Fibroblast of the conjunctiva (primary cell): ENCODE measurements at regions not wholly inside any gene's neighbourhood (a gene's known extent, or its start where the extent isn't known, plus 50 kb on each side); places are given as distances from the start of the nearest gene placed in this dataset.

Experiments
- DNase-seq: peaks from one replicate; pipeline ENCODE4 v3.0.0-alpha.2; 2010; ENCODE audit warnings: low read depth

GRCh38 chr9:80635065-80635464, 1054.3 kb downstream of the TLE1 start:
- DNase-seq, result no peak

GRCh38 chr9:80632041-80632440, 1057.3 kb downstream of the TLE1 start:
- no peak for DNase-seq

- no peak for DNase-seq
These were observed 1050.7 kb downstream of the TLE4 start for GRCh38 chr9:80622508-80622907.

DNA sequence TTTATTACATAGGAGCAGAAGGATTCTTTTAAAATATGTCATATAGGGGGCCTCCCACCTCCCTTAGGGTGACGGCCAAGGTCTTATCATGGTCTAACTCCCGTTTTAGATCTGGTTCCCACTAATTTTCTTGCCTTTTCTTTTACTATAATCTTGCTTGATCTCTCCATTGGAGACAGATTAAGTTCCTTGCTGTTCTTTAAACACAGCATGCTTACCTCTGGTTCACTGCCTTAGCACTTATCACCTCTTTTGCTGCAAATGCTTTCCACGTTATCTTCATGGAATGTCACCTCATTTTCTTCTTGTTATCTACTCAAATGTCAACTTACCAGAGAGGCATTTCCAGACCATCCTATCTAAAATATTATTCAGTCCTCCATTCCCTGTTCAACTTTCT, 1047.6 kb downstream of the TLE4 start:
- no peak for DNase-seq

DNA sequence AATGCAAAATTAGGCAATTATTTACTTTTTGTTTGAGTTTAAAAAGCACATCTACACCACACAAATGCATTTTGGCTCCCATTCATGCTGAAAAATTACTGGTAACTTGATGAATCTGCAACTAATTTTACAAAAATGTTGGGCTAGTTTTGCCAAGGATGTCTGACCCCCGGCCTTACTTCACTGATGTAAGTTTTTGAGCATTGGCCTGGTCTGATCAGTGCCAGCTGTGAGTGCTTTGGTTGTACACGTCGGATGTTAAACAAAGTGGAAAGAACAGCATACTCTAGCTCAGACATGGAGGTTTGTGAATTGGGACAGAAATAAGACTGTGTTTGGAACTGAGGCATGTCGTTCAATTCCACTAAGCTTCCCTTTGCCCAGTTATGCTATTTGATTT, 1044.2 kb downstream of the TLE4 start:
- DNase-seq, result peak; percentile 78

GRCh38 chr9:80605793-80606192, 1034.0 kb downstream of the TLE4 start:
- DNase-seq, result no peak

- peak; percentile 49 for DNase-seq
These were observed 1033.4 kb downstream of the TLE4 start for GRCh38 chr9:80605129-80605528.

GRCh38 chr9:80602291-80602690, 1030.5 kb downstream of the TLE4 start:
- no peak for DNase-seq

DNA sequence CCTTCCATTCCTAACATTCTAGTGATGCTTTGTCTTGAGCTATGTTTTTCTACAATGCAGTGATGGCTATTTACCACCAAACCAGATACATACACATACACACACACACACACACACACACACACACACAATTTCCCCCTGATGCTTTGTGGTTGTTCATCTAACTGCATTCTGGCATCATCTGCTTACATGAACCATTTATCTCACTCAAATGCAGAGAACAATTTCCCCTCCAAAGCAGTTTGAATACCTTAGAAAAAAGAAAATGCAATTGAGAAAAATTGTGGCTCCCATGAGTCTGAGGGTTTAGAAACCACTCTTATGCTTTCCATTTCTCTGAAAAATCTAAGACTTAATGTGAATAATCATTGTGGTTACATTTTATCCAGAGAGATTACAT, 1024.8 kb downstream of the TLE4 start:
- DNase-seq, result no peak

DNA sequence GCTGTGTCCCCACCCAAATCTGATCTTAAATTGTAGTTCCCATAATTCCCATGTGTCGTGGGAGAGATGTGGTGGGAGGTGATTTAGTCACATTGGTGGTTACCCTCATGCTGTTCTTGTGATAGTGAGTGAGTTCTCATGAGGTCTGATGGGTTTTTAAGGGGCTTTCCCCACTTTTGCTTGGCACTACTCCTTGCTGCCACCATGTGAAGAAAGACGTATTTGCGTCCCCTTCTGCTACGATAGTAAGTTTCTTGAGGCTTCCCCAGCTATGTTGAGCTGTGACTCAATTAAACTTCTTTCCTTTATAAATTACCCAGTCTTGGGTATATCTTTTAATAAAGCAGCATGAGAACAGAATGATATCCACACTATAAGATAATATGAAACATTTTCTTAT, 1023.4 kb downstream of the TLE4 start:
- DNase-seq, result no peak

DNA sequence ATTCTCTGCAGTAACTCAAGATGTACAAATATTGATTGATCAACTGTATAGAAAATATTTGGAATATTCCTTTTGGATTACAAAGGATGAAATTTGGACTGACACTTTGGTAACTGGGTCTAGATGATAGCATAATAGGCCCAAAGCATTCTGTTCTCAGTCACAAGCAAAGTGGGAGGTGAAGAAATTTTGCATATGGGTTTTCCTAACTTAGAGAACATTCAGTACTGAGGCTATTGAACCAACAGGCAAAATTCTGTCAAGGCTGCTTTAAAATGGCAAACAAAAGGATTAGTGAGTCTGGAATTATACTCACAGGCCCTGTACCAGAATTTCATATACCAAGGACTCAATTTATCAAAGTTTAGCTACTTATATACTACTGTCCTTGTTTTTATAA, 1020.6 kb downstream of the TLE4 start:
- no peak for DNase-seq

DNA sequence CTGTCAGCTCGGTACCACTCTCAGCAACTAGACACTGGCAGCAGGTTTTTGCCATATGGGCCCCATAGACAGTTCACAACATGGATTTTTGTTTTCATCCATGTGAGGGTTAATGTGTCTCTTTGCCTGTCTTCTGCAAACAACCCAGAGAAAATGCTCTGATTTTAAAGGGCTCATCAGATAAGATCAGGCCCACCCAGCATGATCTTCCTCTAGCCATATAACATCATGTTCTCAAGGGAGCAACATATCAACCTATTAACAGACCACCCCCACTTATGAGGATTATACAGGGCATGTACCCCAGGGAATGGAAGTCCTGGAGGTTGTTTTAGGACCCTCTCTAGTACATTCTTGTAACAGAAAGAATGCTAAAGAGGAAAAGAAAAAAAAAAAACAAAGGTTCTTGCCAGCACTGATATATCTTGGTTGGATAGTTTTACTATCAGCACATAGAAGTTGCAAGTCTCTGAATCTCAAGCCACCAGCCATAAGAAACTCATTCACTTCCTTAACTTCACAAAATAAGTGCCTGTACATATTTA, 1015.1 kb downstream of the TLE4 start:
- DNase-seq, result no peak

GRCh38 chr9:80571953-80572352, 1000.2 kb downstream of the TLE4 start:
- no peak for DNase-seq

- no peak for DNase-seq
These were observed 997.5 kb downstream of the TLE4 start for GRCh38 chr9:80569236-80569635.

- DNase-seq, result no peak
These were observed 989.8 kb downstream of the TLE4 start for GRCh38 chr9:80561526-80561925.

DNA sequence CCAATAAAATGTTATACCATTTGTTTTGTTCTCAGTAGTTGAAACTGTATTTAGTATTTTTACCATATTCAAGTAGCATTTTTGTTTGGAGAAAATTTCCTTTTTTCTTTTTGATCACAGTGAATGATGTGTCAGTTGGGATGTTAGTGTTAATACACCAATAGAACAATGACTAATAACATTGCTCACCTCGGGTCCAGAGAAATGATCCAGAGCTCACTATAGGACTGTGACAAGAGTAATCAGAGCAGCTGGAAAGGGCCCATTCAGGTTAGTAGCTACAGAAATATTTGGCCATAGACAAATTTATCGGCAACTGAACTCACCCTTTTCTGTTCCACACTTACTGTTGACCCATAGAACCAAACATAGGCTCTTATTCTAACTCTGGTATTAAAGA, 989.2 kb downstream of the TLE4 start:
- no peak for DNase-seq

DNA sequence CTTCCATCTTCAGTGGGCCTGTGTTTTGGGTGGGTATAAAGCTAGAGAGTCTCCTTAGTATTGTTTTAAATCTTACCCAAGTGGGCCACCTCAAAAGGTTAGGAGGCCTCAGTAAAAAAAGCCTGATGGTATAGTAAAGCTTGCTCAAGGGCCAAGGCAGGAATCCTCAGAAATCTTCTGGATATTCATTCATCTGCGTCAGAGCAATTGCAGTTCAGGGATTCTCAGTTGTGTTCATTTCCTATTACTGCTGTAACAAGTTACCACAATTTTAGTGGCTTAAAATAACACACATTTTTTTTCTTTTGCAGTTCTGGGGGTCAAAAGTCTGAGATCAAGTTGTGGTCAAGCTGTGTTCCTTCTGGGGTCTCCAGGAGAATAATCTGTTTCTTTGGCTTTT, 985.5 kb downstream of the TLE4 start:
- DNase-seq, result no peak

- peak; percentile 49 for DNase-seq
These were observed 984.9 kb downstream of the TLE4 start for GRCh38 chr9:80556631-80557030.

DNA sequence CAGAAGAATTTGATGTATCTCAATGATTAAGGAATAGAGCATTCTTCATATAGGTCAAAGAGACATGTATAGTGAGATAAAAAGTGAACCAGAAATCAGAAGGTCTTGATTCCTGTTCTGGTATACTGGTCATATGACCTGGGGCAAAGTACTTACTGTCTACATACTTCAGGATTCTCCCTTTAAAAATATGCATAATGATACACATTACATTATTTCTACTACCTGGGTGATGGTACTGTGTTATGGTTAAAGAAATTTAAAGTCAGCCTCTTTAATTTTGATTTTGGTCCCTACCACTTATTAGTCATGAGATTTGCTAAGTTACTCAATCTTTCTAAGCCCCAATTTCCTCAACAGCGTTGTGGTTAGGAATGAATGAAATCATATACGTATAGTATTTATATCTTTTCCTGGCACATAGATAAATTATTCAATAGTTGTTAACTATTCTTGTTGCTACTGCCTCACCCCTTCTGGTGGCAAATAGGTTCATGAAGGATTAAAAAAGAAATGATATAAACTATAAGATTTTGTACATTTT, 984.1 kb downstream of the TLE4 start:
- DNase-seq, result peak; percentile 16

DNA sequence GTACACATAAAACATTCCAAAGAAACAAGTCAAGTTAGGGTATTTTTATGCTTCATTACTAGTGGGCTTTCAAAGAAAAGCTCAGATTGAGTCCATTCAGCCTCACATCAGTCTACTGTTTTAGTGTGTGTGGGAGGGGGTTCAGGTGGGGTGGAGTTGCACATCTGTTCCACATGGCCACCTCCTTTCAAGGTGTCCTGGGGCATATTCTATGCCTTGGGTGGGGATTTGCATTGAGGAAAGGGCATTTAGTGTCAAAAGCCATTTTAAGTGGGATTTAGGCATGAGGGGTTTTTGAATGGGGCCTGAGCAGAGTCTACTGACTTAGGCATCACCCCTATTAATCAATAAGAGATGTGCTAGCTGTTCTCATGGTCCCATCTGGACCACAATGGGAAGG, 983.1 kb downstream of the TLE4 start:
- no peak for DNase-seq

GRCh38 chr9:80554301-80554700, 982.5 kb downstream of the TLE4 start:
- DNase-seq, result no peak

DNA sequence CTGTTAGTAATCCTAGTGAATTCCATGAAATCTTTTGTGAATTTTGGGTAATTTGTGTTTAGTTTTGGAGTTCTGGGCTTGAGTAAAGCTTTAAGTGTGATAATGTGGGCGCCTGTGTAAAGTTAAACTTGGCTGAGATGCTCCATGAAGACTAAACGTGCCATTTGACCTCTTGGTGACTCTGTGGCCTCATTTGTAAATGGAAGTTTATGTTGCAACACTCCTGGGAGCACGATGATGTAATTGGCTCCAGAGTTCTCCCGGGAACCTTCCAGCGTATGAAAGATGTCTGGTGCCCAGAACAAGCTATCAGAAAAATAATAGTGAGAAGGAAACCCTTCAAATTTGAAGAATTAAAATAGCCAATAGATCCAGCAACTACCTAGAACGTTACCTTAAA, 981.2 kb downstream of the TLE4 start:
- DNase-seq, result peak; percentile 61

- DNase-seq, result no peak
These were observed 978.4 kb downstream of the TLE4 start for GRCh38 chr9:80550181-80550580.

- DNase-seq, result no peak
These were observed 975.8 kb downstream of the TLE4 start for GRCh38 chr9:80547613-80548012.

DNA sequence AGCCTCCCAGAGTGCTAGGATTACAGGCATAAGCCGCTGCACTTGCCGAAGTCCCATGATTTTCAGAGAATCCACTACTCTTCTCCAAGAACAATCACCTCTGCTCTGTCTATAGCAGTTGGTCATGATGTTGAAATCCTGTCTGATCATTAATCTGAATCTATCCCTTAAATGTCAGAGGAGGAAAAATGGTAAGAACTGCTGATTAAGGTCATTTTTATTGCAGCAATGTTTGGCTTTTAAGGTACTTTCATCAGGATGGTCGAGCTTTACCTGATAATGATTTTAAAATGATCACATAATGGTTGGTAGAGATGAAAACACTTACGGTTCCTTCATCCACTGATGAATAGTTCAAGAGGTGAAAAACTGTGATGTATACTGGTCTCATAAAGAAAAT, 968.6 kb downstream of the TLE4 start:
- DNase-seq, result no peak
